NCI-H2171 treated with DMSO at 0.1 percent for 48 hours (cell line): ENCODE measurements at regions not wholly inside any gene's neighbourhood (a gene's known extent, or its start where the extent isn't known, plus 50 kb on each side); places are given as distances from the start of the nearest gene placed in this dataset.

Experiments
- DNase-seq: peaks from one replicate; lab custom pipeline; 2025; lab: John Stamatoyannopoulos, UW

- DNase-seq: no peak
These were observed 496.7 kb upstream of the PIK3C3 start for GRCh38 chr18:41458376-41458775.

- peak; percentile 4 for DNase-seq
These were observed 497.2 kb upstream of the PIK3C3 start for GRCh38 chr18:41457765-41458326.

- no peak for DNase-seq
These were observed 498.2 kb upstream of the PIK3C3 start for GRCh38 chr18:41456831-41457230.

GRCh38 chr18:41449612-41450011 lies 505.4 kb upstream of the PIK3C3 start:
- no peak for DNase-seq

GRCh38 chr18:41444943-41445342 lies 510.1 kb upstream of the PIK3C3 start:
- DNase-seq: no peak

- no peak for DNase-seq
These were observed 518.3 kb upstream of the PIK3C3 start for GRCh38 chr18:41436772-41437171.

GRCh38 chr18:41418598-41418997 lies 536.4 kb upstream of the PIK3C3 start:
- DNase-seq: no peak

GRCh38 chr18:41416044-41416443 lies 539.0 kb upstream of the PIK3C3 start:
- DNase-seq: no peak

- DNase-seq: no peak
These were observed 545.0 kb upstream of the PIK3C3 start for GRCh38 chr18:41410006-41410405.

- DNase-seq: no peak
These were observed 548.2 kb upstream of the PIK3C3 start for GRCh38 chr18:41406834-41407233.

GRCh38 chr18:41396861-41397260 lies 558.2 kb upstream of the PIK3C3 start:
- DNase-seq: no peak

GRCh38 chr18:41396211-41396610 lies 558.8 kb upstream of the PIK3C3 start:
- no peak for DNase-seq

- DNase-seq: no peak
These were observed 559.3 kb upstream of the PIK3C3 start for GRCh38 chr18:41395695-41396094.

- peak; percentile 78 for DNase-seq
These were observed 563.1 kb upstream of the PIK3C3 start for GRCh38 chr18:41391616-41392595.

- DNase-seq: no peak
These were observed 564.7 kb upstream of the PIK3C3 start for GRCh38 chr18:41390309-41390708.

- DNase-seq: peak; percentile 59
These were observed 576.4 kb upstream of the PIK3C3 start for GRCh38 chr18:41378598-41378997.

GRCh38 chr18:41373612-41374011 lies 581.4 kb upstream of the PIK3C3 start:
- no peak for DNase-seq

- DNase-seq: no peak
These were observed 582.9 kb upstream of the PIK3C3 start for GRCh38 chr18:41372046-41372665.

GRCh38 chr18:41371156-41372045 lies 583.6 kb upstream of the PIK3C3 start:
- no peak for DNase-seq

GRCh38 chr18:41370740-41371139 lies 584.3 kb upstream of the PIK3C3 start:
- DNase-seq: no peak

- DNase-seq: no peak
These were observed 597.3 kb upstream of the PIK3C3 start for GRCh38 chr18:41357708-41358107.
